Neuronal stem cell (in vitro differentiated cells): ENCODE measurements at regions not wholly inside any gene's neighbourhood (a gene's known extent, or its start where the extent isn't known, plus 50 kb on each side); places are given as distances from the start of the nearest gene placed in this dataset. TPM values are rescaled to one million over a fixed set of nuclear protein-coding genes. Genes with fewer than 3 reads are reported as not detected.

Experiments
- DNase-seq: peaks from one replicate; pipeline ENCODE4 v3.0.0-alpha.2; 2013; ENCODE audit warnings: low spot score
- H2AFZ ChIP-seq: one replicate; pipeline ENCODE4 v1.6.1; 2013; ENCODE audit warnings: mild to moderate bottlenecking, low read length, inconsistent platforms
- H2AK5ac ChIP-seq: 2 replicates; pipeline ENCODE4 v1.6.1; 2013; ENCODE audit warnings: low read depth, mild to moderate bottlenecking, inconsistent platforms, low read length, moderate library complexity, mixed read lengths
- H2BK120ac ChIP-seq: 2 replicates; pipeline ENCODE4 v1.6.1; 2013; ENCODE audit warnings: low read depth, mild to moderate bottlenecking, inconsistent platforms, low read length, moderate library complexity, mixed read lengths
- H2BK12ac ChIP-seq: one replicate; pipeline ENCODE4 v1.6.1; 2013; ENCODE audit warnings: low read length, inconsistent platforms
- H2BK15ac ChIP-seq: 2 replicates; pipeline ENCODE4 v1.6.1; 2013; ENCODE audit warnings: mild to moderate bottlenecking, low read length, inconsistent platforms, mixed read lengths
- H2BK5ac ChIP-seq: one replicate; pipeline ENCODE4 v1.6.1; 2013; ENCODE audit warnings: inconsistent platforms, mild to moderate bottlenecking, low read length, moderate library complexity
- H3K14ac ChIP-seq: one replicate; pipeline ENCODE4 v1.6.1; 2013; ENCODE audit warnings: low read length, inconsistent platforms
- H3K18ac ChIP-seq: 2 replicates; pipeline ENCODE4 v1.6.1; 2013; ENCODE audit warnings: low read length, inconsistent platforms
- H3K23ac ChIP-seq: 2 replicates; pipeline ENCODE4 v1.6.1; 2013; ENCODE audit warnings: low read depth, mild to moderate bottlenecking, mixed read lengths, low read length, inconsistent platforms; ENCODE audit not compliant: poor library complexity
- H3K27ac ChIP-seq: replicated peaks from 3 replicates; pipeline ENCODE4 v1.5.1; 2013; ENCODE audit warnings: low read length, inconsistent platforms
- H3K27me3 ChIP-seq, 3 experiments: 2 replicates each; pipeline ENCODE4 v1.6.1; 2013; ENCODE audit warnings: low read length in 3 of 3, mild to moderate bottlenecking in 2 of 3, inconsistent platforms in 1 of 3, low read depth in 1 of 3, mixed read lengths in 1 of 3, moderate library complexity in 1 of 3; ENCODE audit not compliant: control insufficient read depth in 3 of 3, insufficient read depth in 3 of 3
- H3K36me3 ChIP-seq, 2 donors: replicated peaks in 1 of 2; 2 replicates each; pipeline ENCODE4 v1.6.1; 2013; ENCODE audit warnings: low read length in 2 of 2; ENCODE audit not compliant: control insufficient read depth in 2 of 2, insufficient read depth in 2 of 2
- H3K4ac ChIP-seq: 2 replicates; pipeline ENCODE4 v1.6.1; 2013; ENCODE audit warnings: inconsistent platforms, mild to moderate bottlenecking, low read length, moderate library complexity
- H3K4me1 ChIP-seq, 2 donors: 1 replicate in 1 of 2; 2 replicates in 1 of 2; pipeline ENCODE4 v1.6.1; 2013; ENCODE audit warnings: low read length in 2 of 2, low read depth in 1 of 2; ENCODE audit not compliant: control insufficient read depth in 2 of 2, insufficient read depth in 1 of 2
- H3K4me2 ChIP-seq: one replicate; pipeline ENCODE4 v1.6.1; 2013; ENCODE audit warnings: mild to moderate bottlenecking, low read length, inconsistent platforms; ENCODE audit not compliant: insufficient read depth, poor library complexity, severe bottlenecking
- H3K4me3 ChIP-seq, 2 donors: 2 replicates each; pipeline ENCODE4 v1.5.1; 2013; ENCODE audit warnings: low read length in 2 of 2, mild to moderate bottlenecking in 2 of 2, inconsistent platforms in 1 of 2, moderate library complexity in 1 of 2
- H3K79me1 ChIP-seq: one replicate; pipeline ENCODE4 v1.6.1; 2013; ENCODE audit warnings: low read depth, mild to moderate bottlenecking, inconsistent platforms, low read length, moderate library complexity
- H3K9ac ChIP-seq: one replicate; pipeline ENCODE4 v1.6.1; 2013; ENCODE audit warnings: mild to moderate bottlenecking, low read depth, low read length, inconsistent platforms; ENCODE audit not compliant: poor library complexity
- H3K9me3 ChIP-seq, 2 donors: replicated peaks in 1 of 2; 2 replicates each; pipeline versions ENCODE3 to v1.6.1; 2013; ENCODE audit warnings: low read length in 2 of 2, mild to moderate bottlenecking in 2 of 2, inconsistent platforms in 1 of 2, low read depth in 1 of 2, mixed read lengths in 1 of 2, moderate library complexity in 1 of 2; ENCODE audit not compliant: control insufficient read depth in 2 of 2, insufficient read depth in 1 of 2
- H4K8ac ChIP-seq: one replicate; pipeline ENCODE4 v1.6.1; 2013; ENCODE audit warnings: low read depth, mild to moderate bottlenecking, inconsistent platforms, low read length, moderate library complexity
- H4K91ac ChIP-seq: one replicate; pipeline ENCODE4 v1.6.1; 2013; ENCODE audit warnings: low read length, low read depth, mild to moderate bottlenecking, inconsistent platforms; ENCODE audit not compliant: poor library complexity
- WGBS, 2 donors: extraction: QIAGEN DNeasy Blood & Tissue Kit; methylation state at CpG; one replicate each; pipeline ENCODE4 v1.1.7; 2013; ENCODE audit warnings: missing lambda C conversion rate in 2 of 2, mixed read lengths in 1 of 2; ENCODE audit not compliant: insufficient read length in 2 of 2, insufficient replicate concordance in 1 of 2; ENCODE audit errors: extremely low coverage in 2 of 2; 5-methylcytosine and 5-hydroxymethylcytosine counted together
- small RNA-seq: library from polyadenylated mRNA; stranded (forward); fragments of <200 nt; extraction: miRNeasy Mini kit (QIAGEN cat#:217004); gene quantifications from one replicate; pipeline ENCODE3, GENCODE V24; 2013; ENCODE audit not compliant: insufficient read depth

- no peak overlapping the region for H3K4ac ChIP-seq
- no peak overlapping the region for H3K18ac ChIP-seq
- no peak for DNase-seq
- peak overlapping the region; percentile 4 for H3K4me2 ChIP-seq
- H3K9ac ChIP-seq, result no peak overlapping the region
- H3K23ac ChIP-seq, result no peak overlapping the region
- H3K4me3 ChIP-seq, result no peak overlapping the region
- H4K91ac ChIP-seq, result no peak overlapping the region
- no peaks in the 10 kb centered on the region for H3K79me1 ChIP-seq
- no CpG with 5 or more reads among the region's 1 CpG for WGBS, 2 donors
- no peak overlapping the region for H2AFZ ChIP-seq
- H3K4me1 ChIP-seq, result no peaks in the 10 kb centered on the region
- peak overlapping the region; percentile 78 for H2AK5ac ChIP-seq
- no peak overlapping the region for H2BK5ac ChIP-seq
- no peak overlapping the region for H2BK12ac ChIP-seq
- H2BK15ac ChIP-seq, result no peak overlapping the region
- H3K9me3 ChIP-seq, result no peaks in the 10 kb centered on the region
- H3K36me3 ChIP-seq, result no peaks in the 10 kb centered on the region
- no peak overlapping the region for H3K14ac ChIP-seq
- H3K27ac ChIP-seq, result no peak overlapping the region
- no peak overlapping the region for H2BK120ac ChIP-seq
- peaks cover 0 to 11% (median 4%) of the 10 kb centered on the region in 3 experiments for H3K27me3 ChIP-seq
- no peak overlapping the region for H4K8ac ChIP-seq
Observed at GRCh38 chr22:22432479-22432878, 76.1 kb downstream of the ZNF280B start.

- no peak overlapping the region for H3K4me3 ChIP-seq
- no peak overlapping the region for H4K91ac ChIP-seq
- no peak overlapping the region for H3K9ac ChIP-seq
- no peak overlapping the region for H2AFZ ChIP-seq
- H3K36me3 ChIP-seq, result no peaks in the 10 kb centered on the region
- no peak overlapping the region for H3K4me2 ChIP-seq
- H3K14ac ChIP-seq, result no peak overlapping the region
- no peak for DNase-seq
- H3K23ac ChIP-seq, result no peak overlapping the region
- no peak overlapping the region for H2BK15ac ChIP-seq
- no peak overlapping the region for H3K27ac ChIP-seq
- no peak overlapping the region for H2AK5ac ChIP-seq
- no peak overlapping the region for H2BK12ac ChIP-seq
- H2BK5ac ChIP-seq, result no peak overlapping the region
- peaks cover 0 to 10% (median 4%) of the 10 kb centered on the region in 3 experiments for H3K27me3 ChIP-seq
- H3K9me3 ChIP-seq, result no peaks in the 10 kb centered on the region
- WGBS, 2 donors, result no CpG with 5 or more reads among the region's 3 CpGs
- H3K4me1 ChIP-seq, result no peaks in the 10 kb centered on the region
- H3K79me1 ChIP-seq, result no peaks in the 10 kb centered on the region
- H4K8ac ChIP-seq, result no peak overlapping the region
- H3K4ac ChIP-seq, result no peak overlapping the region
- H3K18ac ChIP-seq, result no peak overlapping the region
- no peak overlapping the region for H2BK120ac ChIP-seq
Observed at GRCh38 chr22:22432937-22433336, 75.6 kb downstream of the ZNF280B start.

- no peak overlapping the region for H3K9ac ChIP-seq
- no peak for DNase-seq
- no peak overlapping the region for H2BK12ac ChIP-seq
- H3K4me3 ChIP-seq, result no peak overlapping the region
- no peak overlapping the region for H3K4me2 ChIP-seq
- H2BK120ac ChIP-seq, result no peak overlapping the region
- no peak overlapping the region for H3K27ac ChIP-seq
- no peak overlapping the region for H2AK5ac ChIP-seq
- no peak overlapping the region for H3K18ac ChIP-seq
- no peak overlapping the region for H4K8ac ChIP-seq
- no peak overlapping the region for H4K91ac ChIP-seq
- H3K14ac ChIP-seq, result no peak overlapping the region
- no peak overlapping the region for H2BK5ac ChIP-seq
- no peak overlapping the region for H2BK15ac ChIP-seq
- no CpG with 5 or more reads among the region's 4 CpGs for WGBS, 2 donors
- no peaks in the 10 kb centered on the region for H3K79me1 ChIP-seq
- no peak overlapping the region for H3K23ac ChIP-seq
- H3K4ac ChIP-seq, result no peak overlapping the region
- H3K27me3 ChIP-seq, result peaks cover 0 to 7% (median 0%) of the 10 kb centered on the region in 3 experiments
- H3K4me1 ChIP-seq, result no peaks in the 10 kb centered on the region
- no peaks in the 10 kb centered on the region for H3K36me3 ChIP-seq
- H3K9me3 ChIP-seq, result no peaks in the 10 kb centered on the region
- H2AFZ ChIP-seq, result no peak overlapping the region
Observed at GRCh38 chr22:22433770-22434169, 74.8 kb downstream of the ZNF280B start.

Small RNA genes in the stretch of these regions (small RNA-seq; reads per million reads assigned to genes)
- not detected for gene AC245291.3
- not detected for gene IGLVVII-41-1
